Heart left ventricle (tissue), 16 donors: ENCODE measurements at regions not wholly inside any gene's neighbourhood (a gene's known extent, or its start where the extent isn't known, plus 50 kb on each side); places are given as distances from the start of the nearest gene placed in this dataset.

ENCODE experiments used
- ATAC-seq, 4 donors: fragments of 200-7000 bp; cut with Tn5 transposase; one replicate each; pipeline ENCODE4 v1.9.1; 2020 to 2022; ENCODE audit warnings: moderate library complexity in 4 of 4, mild to moderate bottlenecking in 3 of 4, moderate number of reproducible peaks in 1 of 4
- DNase-seq, 5 donors: peaks; one replicate each; pipeline ENCODE4 v3.0.0-alpha.2; 2020
- H3K27ac ChIP-seq, 12 donors: fragments of 200-600 bp; sonication (generic) in 4 of 12; one replicate each; pipeline versions ENCODE4 v1.5.0 to v1.8.0; 2016 to 2022; ENCODE audit warnings: mild to moderate bottlenecking in 2 of 12
- H3K27me3 ChIP-seq, 9 donors: fragments of 200-600 bp; sonication (generic) in 2 of 9; one replicate each; pipeline versions ENCODE4 v1.5.1 to v1.8.0; 2016 to 2022; ENCODE audit warnings: mild to moderate bottlenecking in 3 of 9
- H3K36me3 ChIP-seq, 9 donors: fragments of 200-600 bp; sonication (generic) in 2 of 9; one replicate each; pipeline versions ENCODE4 v1.5.0 to v1.8.0; 2018 to 2022; ENCODE audit warnings: mild to moderate bottlenecking in 2 of 9
- H3K4me1 ChIP-seq, 12 donors: fragments of 200-600 bp; sonication (generic) in 4 of 12; one replicate each; pipeline versions ENCODE4 v1.5.0 to v1.8.0; 2016 to 2022; ENCODE audit warnings: mild to moderate bottlenecking in 3 of 12
- H3K4me3 ChIP-seq, 12 donors: fragments of 200-600 bp; sonication (generic) in 4 of 12; one replicate each; pipeline versions ENCODE4 v1.5.0 to v1.8.0; 2017 to 2022; ENCODE audit warnings: mild to moderate bottlenecking in 9 of 12, moderate library complexity in 4 of 12
- H3K9me3 ChIP-seq, 12 donors: fragments of 200-600 bp; sonication (generic) in 4 of 12; one replicate each; pipeline versions ENCODE4 v1.5.0 to v1.8.0; 2016 to 2022; ENCODE audit warnings: mild to moderate bottlenecking in 1 of 12
- POLR2A ChIP-seq, 2 donors: fragments of 450-650 bp; IDR thresholded peaks; one replicate each; pipeline ENCODE4 v1.6.1; 2017; ENCODE audit warnings: antibody characterized with exemption in 2 of 2, mild to moderate bottlenecking in 2 of 2, moderate library complexity in 2 of 2
- WGBS, 4 donors: extraction: QIAGEN DNeasy Blood & Tissue Kit in 2 of 4; methylation state at CpG; one replicate each; pipeline versions ENCODE4 v1.1.5 to v1.1.7; 2013 to 2018; 5-methylcytosine and 5-hydroxymethylcytosine counted together
- intact Hi-C, 10 donors: fragments of 100-400 bp; cut with DNase I; formaldehyde crosslinking; loops; one replicate each; pipeline versions ENCODE4 v1.11.1 to v1.14.2; 2022
- TF ChIP-seq, protein P1 (sequence below), 12 donors: fragments of 200-600 bp; sonication (generic) in 4 of 12; IDR thresholded peaks; one replicate each; pipeline versions ENCODE4 v1.5.0 to v1.8.0; 2018 to 2022; ENCODE audit warnings: antibody characterized with exemption in 12 of 12, mild to moderate bottlenecking in 5 of 12
- donor health status: ischemic (EF 13 %, LVEDD 7.1; RV severe dilation, severe dysfunction).
- donor health status: healthy with polysubstance abuse.
- donor health status: DM: no; HTN: yes; CAD: no.
- donor health status: DM: no; HTN: no; CAD: no.
- donor health status: ischemic (EF 25% LVEDD 6.9; RV normal size, moderate dysfunction).
- donor health status: ischemic (EF 25% LVEDD 5.7; RV mildly dilated, moderate dysfunction).
- donor health status: healthy.
- donor health status: DM: yes; HTN: yes; CAD: no.
- donor health status: ischemic (EF 35%, LVEDD 5.7; RV mildly dilated, moderate dysfunction).
- donor health status: nonischemic (EF 11% LVEDD 7.7; RV severe dilation, severe dysfunction).
- donor health status: DM: yes; HTN: yes; CAD: no.
- donor health status: PGD.
- donor health status: ischemic (EF 29% LVEDD 5.4; RV normal size, mild dysfunction).
- donor health status: nonischemic (EF 23%, LVEDD 6.1; RV moderate dilation, normal function).

DNA sequence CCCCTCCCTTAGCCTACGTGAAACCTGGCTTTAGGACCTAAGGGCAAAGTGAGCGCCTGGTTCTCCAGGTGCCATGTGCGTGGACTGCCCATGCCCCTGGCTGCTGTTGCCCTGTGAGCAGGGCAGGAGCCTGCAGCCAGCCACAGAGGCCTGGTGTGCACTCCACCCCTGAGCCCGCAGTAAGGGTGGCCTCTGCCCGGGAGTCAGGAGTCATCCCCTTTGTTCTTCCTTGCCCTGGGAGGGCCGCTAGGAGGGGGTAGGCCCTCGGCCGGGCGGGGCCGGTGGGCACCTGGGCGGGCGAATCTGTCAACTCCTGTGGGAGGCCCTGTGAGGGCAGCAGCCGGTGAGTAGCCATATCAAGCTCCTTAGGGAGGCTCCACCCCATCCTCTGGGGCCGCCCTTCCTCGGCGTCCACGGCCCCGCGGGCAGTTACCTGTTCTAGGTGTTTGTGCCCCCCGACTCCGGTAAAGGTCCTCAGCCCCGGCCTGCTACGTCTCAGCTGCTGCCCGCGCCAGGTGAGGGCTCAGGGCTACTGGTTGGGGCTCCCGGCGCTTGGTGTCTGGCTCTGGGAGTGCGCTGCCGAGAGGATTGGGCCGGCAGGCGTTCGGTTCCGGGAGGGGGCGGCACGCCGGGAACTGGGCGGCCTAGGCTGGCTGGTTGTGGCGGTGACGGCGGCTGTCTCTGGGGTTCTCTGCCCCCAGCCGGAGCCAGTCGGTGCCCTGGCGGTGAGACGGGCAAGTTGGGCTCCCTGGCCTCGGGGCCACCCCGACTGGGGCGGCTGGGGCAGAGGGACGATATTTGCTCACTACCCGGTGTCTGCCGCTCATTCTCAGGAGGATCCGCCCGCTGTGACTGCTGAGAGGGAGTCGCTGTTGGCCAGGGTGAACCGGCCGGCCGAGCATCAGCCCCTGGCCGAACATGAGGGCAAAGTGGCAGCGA is 1060.2 kb downstream of the TECRL start:
- DNase-seq (peak in 3 of 5 donors; percentile 11 to 49 (median 19)), ATAC-seq (peak in 1 of 4 donors; percentile 20)
- H3K9me3 ChIP-seq: peaks cover 0 to 36% (median 13%) of the 10 kb centered on the region in 12 donors

DNA sequence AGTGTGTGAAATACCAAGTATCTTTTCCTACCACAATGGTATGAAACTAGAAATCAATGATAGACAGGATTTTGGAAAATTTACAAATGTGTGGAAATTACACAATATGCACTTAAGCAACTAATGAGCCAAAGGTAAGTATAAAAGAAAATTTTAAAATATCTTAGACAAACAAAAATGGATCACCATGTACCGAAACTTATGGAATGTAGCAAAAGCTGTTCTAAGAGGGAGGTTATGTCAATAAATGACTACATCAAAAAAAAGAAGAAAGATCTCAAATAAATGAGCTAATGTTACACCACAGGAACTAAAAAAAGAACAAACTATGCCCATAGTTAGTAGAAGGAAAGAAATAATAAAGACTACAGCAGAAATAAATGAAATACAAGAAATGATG is 1084.1 kb downstream of the TECRL start:
- Histone ChIP-seq H3K36me3 (no peaks in the 10 kb centered on the region), H3K27ac (no peak overlapping the region)

More for the DNA sequence above, 1060.2 kb downstream of the TECRL start:
- no peaks in the 10 kb centered on the region for H3K27me3 ChIP-seq
- TF ChIP-seq POLR2A (IDR thresholded peaks at IDR 0.05): no peak
- TF ChIP-seq, protein P1, sequence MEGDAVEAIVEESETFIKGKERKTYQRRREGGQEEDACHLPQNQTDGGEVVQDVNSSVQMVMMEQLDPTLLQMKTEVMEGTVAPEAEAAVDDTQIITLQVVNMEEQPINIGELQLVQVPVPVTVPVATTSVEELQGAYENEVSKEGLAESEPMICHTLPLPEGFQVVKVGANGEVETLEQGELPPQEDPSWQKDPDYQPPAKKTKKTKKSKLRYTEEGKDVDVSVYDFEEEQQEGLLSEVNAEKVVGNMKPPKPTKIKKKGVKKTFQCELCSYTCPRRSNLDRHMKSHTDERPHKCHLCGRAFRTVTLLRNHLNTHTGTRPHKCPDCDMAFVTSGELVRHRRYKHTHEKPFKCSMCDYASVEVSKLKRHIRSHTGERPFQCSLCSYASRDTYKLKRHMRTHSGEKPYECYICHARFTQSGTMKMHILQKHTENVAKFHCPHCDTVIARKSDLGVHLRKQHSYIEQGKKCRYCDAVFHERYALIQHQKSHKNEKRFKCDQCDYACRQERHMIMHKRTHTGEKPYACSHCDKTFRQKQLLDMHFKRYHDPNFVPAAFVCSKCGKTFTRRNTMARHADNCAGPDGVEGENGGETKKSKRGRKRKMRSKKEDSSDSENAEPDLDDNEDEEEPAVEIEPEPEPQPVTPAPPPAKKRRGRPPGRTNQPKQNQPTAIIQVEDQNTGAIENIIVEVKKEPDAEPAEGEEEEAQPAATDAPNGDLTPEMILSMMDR (IDR thresholded peaks at IDR 0.05): no peak
- no peak overlapping the region for H3K4me3 ChIP-seq
- H3K27ac ChIP-seq: no peak overlapping the region
- H3K4me1 ChIP-seq: no peaks in the 10 kb centered on the region
- H3K36me3 ChIP-seq: no peaks in the 10 kb centered on the region
- WGBS, 4 donors: 86 to 92% (median 89%) methylated on average over 31 to 58 of the region's 58 CpGs
- intact Hi-C loops: no loop called here

DNA sequence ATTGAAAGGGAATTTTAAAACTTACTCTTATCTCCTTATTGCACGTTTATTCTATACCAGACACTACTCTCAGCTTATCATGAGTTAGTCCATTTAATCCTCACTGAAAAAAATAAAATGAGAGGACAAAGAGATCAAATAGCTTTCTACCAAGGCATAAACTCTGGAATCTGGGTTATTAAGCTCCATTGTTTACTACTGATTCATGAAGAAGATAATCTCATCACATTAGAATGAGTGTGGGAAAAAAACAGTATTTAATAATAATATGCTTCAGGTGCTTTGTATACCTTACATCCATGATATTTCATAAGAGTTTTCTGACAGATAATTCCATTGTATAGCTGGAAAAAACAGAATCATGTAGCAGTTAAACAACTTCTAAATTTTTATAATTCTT is 1092.6 kb downstream of the TECRL start:
- intact Hi-C loops: no loop called here
- Histone ChIP-seq H3K36me3 (no peaks in the 10 kb centered on the region), H3K9me3 (no peaks in the 10 kb centered on the region), H3K27ac (no peak overlapping the region), H3K4me1 (no peaks in the 10 kb centered on the region), H3K4me3 (no peak overlapping the region), H3K27me3 (no peaks in the 10 kb centered on the region)
- TF ChIP-seq, protein P1 (IDR thresholded peaks at IDR 0.05): no peak
- no peak for TF ChIP-seq POLR2A (IDR thresholded peaks at IDR 0.05)
- WGBS, 4 donors: 0% methylated on average over 1 of the region's 1 CpG
- ATAC-seq: no peak
- DNase-seq: no peak

More for the DNA sequence above, 1084.1 kb downstream of the TECRL start:
- Histone ChIP-seq H3K27me3 (no peaks in the 10 kb centered on the region), H3K4me1 (no peaks in the 10 kb centered on the region), H3K9me3 (peaks cover 0 to 35% (median 6%) of the 10 kb centered on the region in 12 donors), H3K4me3 (no peak overlapping the region)
- no peak for DNase-seq
- intact Hi-C loops: no loop called here
- WGBS, 4 donors: 52 to 76% (median 65%) methylated on average over 1 of the region's 1 CpG
- ATAC-seq: no peak
- TF ChIP-seq POLR2A (IDR thresholded peaks at IDR 0.05): no peak
- TF ChIP-seq, protein P1 (IDR thresholded peaks at IDR 0.05): no peak

DNA sequence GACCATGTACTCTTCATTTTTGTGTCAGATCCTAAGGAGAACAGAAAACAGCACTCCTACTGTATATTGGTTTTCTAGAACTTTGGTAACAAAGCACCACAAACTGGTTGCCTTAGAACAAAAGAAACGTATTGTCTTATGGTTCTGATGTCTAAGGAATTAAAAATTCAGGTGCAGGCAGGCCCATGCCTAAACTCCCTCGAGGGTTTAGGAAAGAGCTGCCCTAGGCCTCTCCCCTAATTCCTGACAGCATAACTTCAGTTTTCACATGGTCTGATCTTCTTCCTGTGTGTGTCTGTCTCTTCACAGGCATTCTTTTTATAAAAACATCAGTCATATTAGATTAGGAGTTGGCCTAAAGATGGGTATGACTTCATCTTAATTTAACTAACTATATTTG is 1093.6 kb downstream of the TECRL start:
- intact Hi-C loops: no loop called here
- no peak overlapping the region for H3K27ac ChIP-seq
- TF ChIP-seq, protein P1 (IDR thresholded peaks at IDR 0.05): no peak
- no peak for TF ChIP-seq POLR2A (IDR thresholded peaks at IDR 0.05)
- no peaks in the 10 kb centered on the region for H3K36me3 ChIP-seq
- no peaks in the 10 kb centered on the region for H3K9me3 ChIP-seq
- ATAC-seq (no peak), DNase-seq (no peak)
- H3K4me1 ChIP-seq: no peaks in the 10 kb centered on the region
- H3K27me3 ChIP-seq: no peaks in the 10 kb centered on the region
- H3K4me3 ChIP-seq: no peak overlapping the region
- 44 to 55% (median 50%) methylated on average over 2 of the region's 2 CpGs for whole genome bisulfite sequencing, 4 donors
